Neural progenitor cell (in vitro differentiated cells): ENCODE measurements at regions not wholly inside any gene's neighbourhood (a gene's known extent, or its start where the extent isn't known, plus 50 kb on each side); places are given as distances from the start of the nearest gene placed in this dataset.

Source experiments
- EZH2 ChIP-seq: fragments of 200-600 bp; sonication (generic); IDR thresholded peaks from 2 replicates; pipeline ENCODE4 v1.6.1; 2017; ENCODE audit warnings: antibody characterized with exemption, mild to moderate bottlenecking, moderate library complexity
- EZH2phosphoT487 ChIP-seq: fragments of 200-600 bp; sonication (generic); IDR thresholded peaks from 2 replicates; pipeline ENCODE4 v1.6.1; 2017; ENCODE audit warnings: antibody characterized with exemption
- TF ChIP-seq, protein P1 (sequence below): fragments of 200-600 bp; sonication (generic); IDR thresholded peaks from 2 replicates; pipeline ENCODE4 v1.5.1; 2017; ENCODE audit warnings: antibody characterized with exemption, mild to moderate bottlenecking

DNA sequence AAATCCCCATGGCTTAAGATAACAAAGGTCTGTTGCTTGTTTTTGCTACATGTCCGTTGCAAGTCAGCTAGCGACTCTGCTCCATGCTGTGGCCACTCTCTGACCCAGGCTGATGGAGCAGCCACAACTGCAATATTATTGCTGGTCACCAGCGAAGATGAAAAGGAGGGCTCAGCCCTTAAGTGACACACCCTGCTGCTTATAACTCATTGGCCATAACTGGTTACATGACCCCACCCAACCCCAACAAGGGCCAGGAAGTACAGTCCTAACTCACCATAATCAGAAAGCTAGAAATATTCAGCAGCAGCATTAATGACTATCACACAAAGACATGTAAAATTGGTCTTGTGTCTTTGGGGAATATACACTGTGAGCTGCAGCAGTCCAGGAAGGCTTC, 224.3 kb downstream of the SOX9 start:
- TF ChIP-seq, protein P1, sequence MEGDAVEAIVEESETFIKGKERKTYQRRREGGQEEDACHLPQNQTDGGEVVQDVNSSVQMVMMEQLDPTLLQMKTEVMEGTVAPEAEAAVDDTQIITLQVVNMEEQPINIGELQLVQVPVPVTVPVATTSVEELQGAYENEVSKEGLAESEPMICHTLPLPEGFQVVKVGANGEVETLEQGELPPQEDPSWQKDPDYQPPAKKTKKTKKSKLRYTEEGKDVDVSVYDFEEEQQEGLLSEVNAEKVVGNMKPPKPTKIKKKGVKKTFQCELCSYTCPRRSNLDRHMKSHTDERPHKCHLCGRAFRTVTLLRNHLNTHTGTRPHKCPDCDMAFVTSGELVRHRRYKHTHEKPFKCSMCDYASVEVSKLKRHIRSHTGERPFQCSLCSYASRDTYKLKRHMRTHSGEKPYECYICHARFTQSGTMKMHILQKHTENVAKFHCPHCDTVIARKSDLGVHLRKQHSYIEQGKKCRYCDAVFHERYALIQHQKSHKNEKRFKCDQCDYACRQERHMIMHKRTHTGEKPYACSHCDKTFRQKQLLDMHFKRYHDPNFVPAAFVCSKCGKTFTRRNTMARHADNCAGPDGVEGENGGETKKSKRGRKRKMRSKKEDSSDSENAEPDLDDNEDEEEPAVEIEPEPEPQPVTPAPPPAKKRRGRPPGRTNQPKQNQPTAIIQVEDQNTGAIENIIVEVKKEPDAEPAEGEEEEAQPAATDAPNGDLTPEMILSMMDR: no peak
- TF ChIP-seq EZH2 (no peak), EZH2phosphoT487 (no peak)
